Liver (tissue), 3 donors: ENCODE measurements at regions not wholly inside any gene's neighbourhood (a gene's known extent, or its start where the extent isn't known, plus 50 kb on each side); places are given as distances from the start of the nearest gene placed in this dataset.

ENCODE experiments used
- EGR1 ChIP-seq, 2 donors: IDR thresholded peaks; 2 replicates each; pipeline ENCODE4 v1.6.1; 2016 to 2018; ENCODE audit warnings: antibody characterized with exemption in 2 of 2, low read depth in 2 of 2
- FOXA1 ChIP-seq: IDR thresholded peaks from 2 replicates; pipeline ENCODE4 v1.6.1; 2016; ENCODE audit warnings: antibody characterized with exemption
- GABPA ChIP-seq, 2 donors: IDR thresholded peaks in 1 of 2; conservative IDR thresholded peaks in 1 of 2; 2 replicates each; pipeline ENCODE4 v1.6.1; 2016; ENCODE audit warnings: antibody characterized with exemption in 2 of 2, mild to moderate bottlenecking in 1 of 2, moderate library complexity in 1 of 2
- HNF4G ChIP-seq: IDR thresholded peaks from 2 replicates; pipeline ENCODE4 v1.6.1; 2016; ENCODE audit warnings: antibody characterized with exemption
- MAX ChIP-seq: IDR thresholded peaks from 2 replicates; pipeline ENCODE4 v1.6.1; 2016; ENCODE audit warnings: antibody characterized with exemption
- RAD21 ChIP-seq, 2 donors: IDR thresholded peaks; 2 replicates each; pipeline ENCODE4 v1.6.1; 2016; ENCODE audit warnings: antibody characterized with exemption in 2 of 2, mild to moderate bottlenecking in 2 of 2
- REST ChIP-seq: IDR thresholded peaks from 2 replicates; pipeline ENCODE4 v1.6.1; 2016; ENCODE audit warnings: antibody characterized with exemption, mild to moderate bottlenecking
- SP1 ChIP-seq: IDR thresholded peaks from 2 replicates; pipeline ENCODE4 v1.6.1; 2018; ENCODE audit warnings: antibody characterized with exemption, mild to moderate bottlenecking
- TAF1 ChIP-seq: conservative IDR thresholded peaks from 2 replicates; pipeline ENCODE4 v1.6.1; 2016; ENCODE audit warnings: antibody characterized with exemption, mild to moderate bottlenecking
- TF ChIP-seq, protein P1 (sequence below): fragments of 150-350 bp; IDR thresholded peaks from 2 replicates; pipeline ENCODE4 v1.5.1; 2017; ENCODE audit warnings: improper control_type of control experiment, low read depth, low read length; ENCODE audit not compliant: missing input control
- TF ChIP-seq, protein P2 (sequence below): IDR thresholded peaks from 2 replicates; pipeline ENCODE4 v1.6.1; 2016; ENCODE audit warnings: antibody characterized with exemption
- TF ChIP-seq, protein P3 (sequence below): IDR thresholded peaks from 2 replicates; pipeline ENCODE4 v1.6.1; 2016; ENCODE audit warnings: antibody characterized with exemption
- donor health status: healthy.
- donor health status: healthy.

DNA sequence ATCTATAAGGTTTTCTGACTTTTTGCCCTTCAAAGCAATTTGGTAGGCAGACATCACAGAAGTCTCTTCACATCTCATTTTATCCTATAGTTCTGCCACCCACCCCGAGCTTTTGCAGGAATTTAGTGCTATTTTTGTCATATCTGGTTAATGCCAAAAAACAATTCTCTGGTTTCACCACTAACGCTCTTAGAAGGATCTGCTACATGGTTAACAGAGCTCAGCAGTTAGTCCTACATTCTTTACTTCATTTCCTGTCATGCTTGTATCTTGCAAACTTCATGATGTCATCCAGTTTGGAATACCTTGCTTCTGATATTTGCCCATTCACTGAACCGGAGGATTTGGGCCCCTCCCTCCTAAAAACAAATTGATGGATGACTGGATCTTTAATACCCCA, 116.8 kb upstream of the SERPINE2 start:
- TF ChIP-seq, protein P1, sequence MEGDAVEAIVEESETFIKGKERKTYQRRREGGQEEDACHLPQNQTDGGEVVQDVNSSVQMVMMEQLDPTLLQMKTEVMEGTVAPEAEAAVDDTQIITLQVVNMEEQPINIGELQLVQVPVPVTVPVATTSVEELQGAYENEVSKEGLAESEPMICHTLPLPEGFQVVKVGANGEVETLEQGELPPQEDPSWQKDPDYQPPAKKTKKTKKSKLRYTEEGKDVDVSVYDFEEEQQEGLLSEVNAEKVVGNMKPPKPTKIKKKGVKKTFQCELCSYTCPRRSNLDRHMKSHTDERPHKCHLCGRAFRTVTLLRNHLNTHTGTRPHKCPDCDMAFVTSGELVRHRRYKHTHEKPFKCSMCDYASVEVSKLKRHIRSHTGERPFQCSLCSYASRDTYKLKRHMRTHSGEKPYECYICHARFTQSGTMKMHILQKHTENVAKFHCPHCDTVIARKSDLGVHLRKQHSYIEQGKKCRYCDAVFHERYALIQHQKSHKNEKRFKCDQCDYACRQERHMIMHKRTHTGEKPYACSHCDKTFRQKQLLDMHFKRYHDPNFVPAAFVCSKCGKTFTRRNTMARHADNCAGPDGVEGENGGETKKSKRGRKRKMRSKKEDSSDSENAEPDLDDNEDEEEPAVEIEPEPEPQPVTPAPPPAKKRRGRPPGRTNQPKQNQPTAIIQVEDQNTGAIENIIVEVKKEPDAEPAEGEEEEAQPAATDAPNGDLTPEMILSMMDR: no peak
- TF ChIP-seq SP1 (no peak), HNF4G (no peak), MAX (no peak), GABPA (IDR thresholded peaks at IDR 0.05 in 1 of 2, conservative IDR thresholded peaks at IDR 0.05 in 1 of 2) (no peak), EGR1 (IDR thresholded peaks at IDR 0.05; ENCODE audit: low read depth in 2 of 2) (no peak), RAD21 (IDR thresholded peaks at IDR 0.05) (no peak), TAF1 (no peak), REST (no peak), FOXA1 (no peak)
- TF ChIP-seq, protein P2, sequence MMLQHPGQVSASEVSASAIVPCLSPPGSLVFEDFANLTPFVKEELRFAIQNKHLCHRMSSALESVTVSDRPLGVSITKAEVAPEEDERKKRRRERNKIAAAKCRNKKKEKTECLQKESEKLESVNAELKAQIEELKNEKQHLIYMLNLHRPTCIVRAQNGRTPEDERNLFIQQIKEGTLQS: no peak
- TF ChIP-seq, protein P3, sequence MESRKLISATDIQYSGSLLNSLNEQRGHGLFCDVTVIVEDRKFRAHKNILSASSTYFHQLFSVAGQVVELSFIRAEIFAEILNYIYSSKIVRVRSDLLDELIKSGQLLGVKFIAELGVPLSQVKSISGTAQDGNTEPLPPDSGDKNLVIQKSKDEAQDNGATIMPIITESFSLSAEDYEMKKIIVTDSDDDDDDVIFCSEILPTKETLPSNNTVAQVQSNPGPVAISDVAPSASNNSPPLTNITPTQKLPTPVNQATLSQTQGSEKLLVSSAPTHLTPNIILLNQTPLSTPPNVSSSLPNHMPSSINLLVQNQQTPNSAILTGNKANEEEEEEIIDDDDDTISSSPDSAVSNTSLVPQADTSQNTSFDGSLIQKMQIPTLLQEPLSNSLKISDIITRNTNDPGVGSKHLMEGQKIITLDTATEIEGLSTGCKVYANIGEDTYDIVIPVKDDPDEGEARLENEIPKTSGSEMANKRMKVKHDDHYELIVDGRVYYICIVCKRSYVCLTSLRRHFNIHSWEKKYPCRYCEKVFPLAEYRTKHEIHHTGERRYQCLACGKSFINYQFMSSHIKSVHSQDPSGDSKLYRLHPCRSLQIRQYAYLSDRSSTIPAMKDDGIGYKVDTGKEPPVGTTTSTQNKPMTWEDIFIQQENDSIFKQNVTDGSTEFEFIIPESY: no peak
